Fibroblast of upper back skin (primary cell): ENCODE measurements at regions not wholly inside any gene's neighbourhood (a gene's known extent, or its start where the extent isn't known, plus 50 kb on each side); places are given as distances from the start of the nearest gene placed in this dataset.

Experiments
- DNase-seq: peaks from one replicate; pipeline ENCODE4 v3.0.0-alpha.2; 2013

DNA sequence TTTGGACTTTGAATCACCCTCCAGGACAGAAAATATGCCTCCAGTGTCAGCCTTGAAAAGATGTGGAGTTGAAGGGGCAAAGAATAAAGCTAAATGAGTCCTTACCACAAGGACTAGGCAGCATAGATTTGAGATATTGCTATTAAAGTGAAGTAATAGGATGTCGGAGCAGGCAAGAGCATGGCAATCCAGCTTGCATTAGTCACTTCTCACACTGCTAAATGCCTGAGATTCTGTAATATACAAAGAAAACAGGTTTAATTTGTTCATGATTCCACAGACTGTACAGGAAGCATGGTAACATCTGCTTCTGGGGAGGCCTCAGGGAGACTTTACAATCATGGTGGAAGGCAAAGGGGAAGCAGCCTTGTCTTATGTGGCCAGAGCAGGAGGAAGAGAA, 109.8 kb upstream of the PCDH7 start:
- peak; percentile 39 for DNase-seq

DNA sequence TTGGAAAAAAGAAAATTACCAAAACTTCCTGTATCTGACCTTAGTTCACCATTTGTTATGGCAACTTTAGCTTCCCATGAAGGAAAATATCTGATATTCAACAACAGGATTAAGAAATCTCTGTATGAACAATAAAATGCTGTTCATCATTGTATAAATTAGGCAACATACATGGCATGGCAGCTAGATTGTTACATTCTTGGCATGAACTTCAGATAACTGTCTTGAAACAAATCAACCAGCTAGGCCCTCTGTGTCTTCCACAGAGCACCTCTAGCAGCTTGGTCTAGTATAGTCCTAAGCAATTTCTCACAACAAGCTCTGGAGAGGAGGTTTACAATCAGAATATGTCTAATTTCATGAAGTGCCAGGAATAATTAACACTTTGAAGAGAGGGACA, 105.4 kb upstream of the PCDH7 start:
- no peak for DNase-seq

DNA sequence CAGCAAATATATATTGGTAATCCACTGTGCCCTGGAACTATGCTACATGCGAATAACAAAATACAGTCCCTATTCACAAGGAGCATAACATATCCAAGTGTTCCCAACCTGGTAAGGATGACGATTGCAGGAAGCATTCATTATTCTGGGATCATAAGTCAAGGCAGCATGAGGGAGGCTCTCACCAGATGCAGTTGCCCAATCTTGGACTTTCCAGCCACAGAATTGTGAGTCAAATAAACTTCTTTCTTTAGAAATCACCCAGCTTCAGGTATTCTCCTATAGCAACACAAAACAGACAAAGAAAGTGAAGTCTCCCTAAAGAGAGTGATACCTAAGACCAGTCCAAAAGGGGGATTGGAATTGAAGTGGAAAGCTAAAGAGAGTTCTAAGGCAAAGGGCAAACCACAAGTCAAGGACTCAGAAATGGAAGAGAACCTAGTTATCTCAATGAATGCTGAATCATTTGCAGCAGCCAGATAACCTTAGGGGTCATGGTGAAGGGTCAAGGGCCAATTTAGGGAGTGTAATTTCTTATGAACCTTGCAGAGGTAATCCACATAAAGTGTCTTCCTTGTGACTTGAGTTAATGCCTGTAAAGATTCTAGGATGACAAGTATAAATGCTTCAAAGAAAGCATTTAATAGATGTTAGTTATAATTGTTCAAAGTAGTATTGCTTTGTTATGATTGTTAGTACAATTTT, 103.1 kb upstream of the PCDH7 start:
- DNase-seq, result peak; percentile 35

DNA sequence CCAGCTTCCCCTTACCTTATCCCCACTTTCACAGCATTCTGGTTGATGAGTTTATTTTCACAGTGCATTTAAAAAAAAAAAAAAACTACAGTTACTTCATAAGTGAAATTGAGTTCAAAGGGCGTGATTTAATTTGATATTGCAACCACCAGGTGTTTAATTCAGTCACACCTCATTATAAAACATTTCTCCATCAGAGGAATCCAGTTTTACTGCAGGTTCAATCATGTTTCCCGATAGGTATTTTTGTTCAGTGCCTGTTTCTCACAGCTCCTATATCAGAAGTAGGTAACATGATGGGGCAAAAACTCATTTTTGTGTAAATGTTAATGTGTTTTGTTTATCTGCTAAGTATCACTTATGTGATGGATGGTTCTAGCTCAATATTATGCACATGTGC, 102.3 kb upstream of the PCDH7 start:
- no peak for DNase-seq

DNA sequence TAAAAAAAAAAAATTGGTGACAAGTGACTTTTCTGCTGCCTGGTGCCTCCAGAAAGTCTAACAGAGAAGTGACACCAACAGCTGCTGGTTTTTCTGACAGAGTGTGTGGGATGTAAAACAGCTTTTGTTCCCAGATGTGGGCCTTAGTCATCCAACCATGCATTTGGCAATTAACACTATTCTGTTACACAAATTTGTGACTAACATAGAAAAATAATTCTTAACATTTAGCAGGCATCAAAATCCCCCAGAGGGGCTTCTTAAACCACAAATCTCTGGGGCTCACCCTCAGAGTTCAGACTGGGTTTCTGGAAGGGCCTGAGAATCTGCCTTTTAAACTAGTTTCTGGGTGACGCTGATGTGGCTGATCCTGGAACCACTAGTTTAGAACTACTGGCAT, 100.5 kb upstream of the PCDH7 start:
- DNase-seq, result peak; percentile 43

DNA sequence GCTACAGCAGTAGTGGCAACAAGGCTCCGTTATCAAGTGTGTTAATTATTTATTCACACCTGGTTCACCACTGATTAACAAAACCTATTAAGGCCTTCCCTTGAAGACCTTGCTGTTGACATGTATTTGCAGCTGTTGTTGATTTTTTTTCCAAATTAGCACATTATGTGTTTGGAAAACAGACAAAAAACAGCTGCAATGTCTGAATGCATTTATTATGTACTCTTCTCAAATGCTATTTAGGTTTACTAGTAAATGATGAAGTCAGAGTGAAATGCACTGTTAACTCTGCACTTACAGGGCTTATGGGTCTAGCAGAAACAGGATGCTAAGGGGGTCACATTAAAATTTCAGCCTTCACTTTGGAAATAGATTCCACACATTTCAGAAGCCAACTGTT, 99.5 kb upstream of the PCDH7 start:
- no peak for DNase-seq

DNA sequence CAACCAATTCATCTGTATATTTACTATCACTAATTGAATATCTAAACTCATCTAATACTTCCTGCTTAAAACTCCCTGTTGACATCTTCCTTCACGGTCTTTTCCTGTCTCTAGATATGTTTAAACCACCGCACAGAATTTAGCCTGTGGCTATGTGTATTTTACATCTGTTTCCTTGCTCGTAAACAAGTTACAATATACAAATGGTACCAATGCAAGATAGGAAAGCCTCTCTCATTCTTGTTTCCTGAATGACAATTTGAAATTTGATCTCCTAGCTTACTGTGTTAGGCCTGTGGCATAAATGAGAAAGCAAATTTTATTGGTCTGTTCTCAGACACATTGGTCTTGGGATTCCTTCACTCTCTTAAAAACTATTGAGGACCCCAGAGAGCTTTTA, 89.7 kb upstream of the PCDH7 start:
- no peak for DNase-seq

DNA sequence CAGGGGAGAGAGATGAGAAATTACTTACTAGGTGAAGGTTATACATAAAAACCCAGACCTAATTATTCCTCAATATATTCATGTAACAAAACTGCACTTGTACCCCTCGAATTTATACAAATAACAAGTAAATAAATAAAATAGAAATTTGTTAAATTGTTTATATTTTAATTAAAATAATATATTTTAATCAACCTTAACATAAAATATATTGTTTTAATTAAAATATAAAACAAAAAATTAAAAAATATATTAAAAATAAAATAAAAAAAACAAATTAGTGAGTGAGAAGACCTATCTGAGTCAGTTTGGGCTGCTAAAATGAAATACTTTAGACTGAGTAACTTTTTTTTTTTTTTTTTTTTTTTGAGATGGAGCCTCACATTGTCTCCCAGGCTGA, 87.4 kb upstream of the PCDH7 start:
- no peak for DNase-seq

DNA sequence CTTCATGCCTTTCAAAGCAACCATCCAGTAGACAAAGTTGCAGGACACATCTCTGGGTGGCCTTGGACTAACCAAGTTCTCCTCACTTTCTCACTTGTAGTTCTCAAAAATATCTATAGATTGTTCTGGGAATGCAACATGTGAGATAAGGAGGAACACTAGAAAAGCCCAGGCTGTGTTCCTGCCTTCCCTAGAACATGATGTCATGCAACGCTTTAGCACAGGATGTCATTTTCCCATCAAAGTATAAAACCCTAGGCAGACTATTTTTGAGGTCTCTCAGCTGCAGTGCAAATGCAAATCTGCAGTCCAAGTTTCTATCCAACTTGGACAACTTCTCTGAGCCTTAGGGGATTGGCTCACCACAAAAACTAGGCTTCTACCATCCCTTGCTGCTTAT, 78.8 kb upstream of the PCDH7 start:
- no peak for DNase-seq

DNA sequence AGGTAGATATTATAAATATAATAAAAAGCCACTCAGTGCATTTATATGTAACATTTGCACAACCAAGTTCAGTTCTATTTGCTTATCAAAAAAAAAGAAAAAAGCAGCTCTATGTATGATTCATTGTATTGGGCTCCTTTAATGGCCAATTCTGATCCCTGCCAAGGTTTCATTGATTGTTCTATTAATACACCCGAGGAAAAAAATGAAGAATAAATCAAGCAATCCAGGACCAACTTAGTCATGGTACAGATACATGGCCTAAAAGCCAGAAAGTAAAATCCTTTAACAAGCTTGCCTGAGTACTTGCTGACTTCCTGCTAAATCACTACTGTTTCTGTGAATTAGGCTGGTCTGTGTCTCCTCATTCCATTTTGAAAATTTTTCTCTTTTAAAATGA, 77.6 kb upstream of the PCDH7 start:
- peak; percentile 44 for DNase-seq

DNA sequence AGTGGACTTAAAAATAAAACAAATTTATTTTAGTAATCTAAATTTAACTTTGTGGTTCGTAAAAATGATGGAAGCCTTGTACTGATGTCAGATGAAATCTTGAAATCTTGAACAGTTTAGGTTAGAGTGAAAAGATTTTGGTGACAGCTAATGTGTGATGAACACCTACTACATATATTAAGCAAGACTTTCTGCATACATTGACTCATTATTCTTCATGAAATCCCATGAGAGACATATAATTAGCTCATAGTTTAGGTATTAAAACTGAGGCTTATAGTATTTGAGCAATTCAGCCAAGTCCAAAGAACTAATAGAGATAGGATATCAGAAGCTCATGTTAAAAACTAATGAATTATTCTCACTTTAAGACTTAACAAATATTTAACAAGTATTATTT, 66.9 kb upstream of the PCDH7 start:
- DNase-seq, result peak; percentile 42

DNA sequence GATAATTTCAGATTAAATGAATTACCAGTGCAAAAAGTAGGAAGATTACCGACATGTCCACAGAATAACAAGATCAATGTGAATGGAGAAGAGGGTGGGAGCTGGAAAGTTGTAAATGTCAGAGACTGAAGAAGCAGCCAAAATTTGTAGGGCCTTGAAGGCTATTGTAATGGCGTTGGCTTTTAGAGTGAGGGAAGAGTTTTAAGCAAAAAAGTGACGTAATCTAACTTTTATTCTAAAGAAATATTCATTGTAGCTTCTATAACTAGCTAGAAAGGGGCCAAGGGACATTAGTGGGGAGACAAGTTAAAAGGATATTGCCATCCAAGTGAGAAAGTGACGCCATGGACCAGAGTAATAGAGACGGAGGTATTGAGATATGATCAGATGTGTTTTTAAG, 63.3 kb upstream of the PCDH7 start:
- DNase-seq, result no peak

DNA sequence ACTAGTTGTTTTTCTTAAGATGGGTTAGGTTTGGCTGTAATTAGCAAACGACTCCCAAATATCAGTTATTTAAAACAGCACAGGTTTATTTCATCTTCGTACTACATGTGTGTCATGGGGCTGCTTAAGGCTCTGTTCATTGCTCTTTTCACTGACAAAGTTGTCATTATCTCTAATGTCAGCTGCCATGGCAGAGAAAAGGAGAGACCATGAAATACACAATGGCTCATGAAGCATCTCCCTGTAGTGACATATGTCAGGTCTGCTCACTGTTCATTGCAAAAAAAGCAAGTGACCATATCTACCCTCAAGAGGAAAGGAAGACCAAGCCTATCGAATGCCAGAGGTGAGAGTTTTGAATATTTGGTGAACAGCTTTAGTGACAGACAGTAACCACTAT, 52.2 kb upstream of the PCDH7 start:
- DNase-seq, result no peak

DNA sequence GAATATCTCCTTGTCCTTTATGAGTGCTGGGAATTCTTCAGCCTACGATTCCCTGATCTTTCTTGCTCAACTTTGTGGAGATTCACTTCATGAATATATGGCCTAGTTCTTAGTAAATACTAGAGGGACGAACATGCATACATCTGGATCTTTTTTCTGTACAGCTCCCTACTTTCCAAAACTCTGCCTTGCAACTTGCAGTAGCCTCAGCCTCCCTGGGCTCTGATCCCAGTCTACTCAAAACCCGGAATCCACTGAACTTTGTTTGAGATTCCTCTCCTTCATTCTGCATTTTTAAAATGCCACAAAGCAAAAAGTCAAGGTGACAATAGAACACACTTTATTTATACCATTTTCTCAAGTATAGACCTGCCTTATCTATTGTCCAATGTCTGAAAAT, 50.0 kb upstream of the PCDH7 start:
- no peak for DNase-seq
